Amniotic stem cell (primary cell): ENCODE measurements at regions not wholly inside any gene's neighbourhood (a gene's known extent, or its start where the extent isn't known, plus 50 kb on each side); places are given as distances from the start of the nearest gene placed in this dataset.
A peak's percentile ranks its signal among the peaks of the same experiment; 100 is the strongest.

Experiments used
- DNase-seq: peaks from one replicate; lab custom pipeline; 2025; lab: John Stamatoyannopoulos, UW

DNA sequence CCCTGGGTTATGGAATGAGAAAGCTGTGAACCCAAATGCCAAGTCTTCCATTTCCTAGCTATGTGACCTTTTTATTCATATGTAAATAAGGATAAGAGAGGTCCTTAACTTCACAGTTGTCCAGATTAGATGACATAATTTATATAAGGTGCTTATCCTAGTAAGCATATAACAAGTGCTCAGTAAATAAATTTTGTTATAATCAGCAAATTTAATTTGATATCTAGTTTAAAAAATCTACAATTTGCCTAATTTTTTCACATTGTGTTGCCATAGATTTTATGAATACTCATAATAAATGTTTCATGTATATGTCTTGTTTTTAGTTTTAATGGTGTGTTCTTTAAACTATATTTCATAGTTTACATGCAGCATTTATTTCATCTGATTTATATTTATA is 130.4 kb upstream of the SPRY1 start:
- no peak for DNase-seq

DNA sequence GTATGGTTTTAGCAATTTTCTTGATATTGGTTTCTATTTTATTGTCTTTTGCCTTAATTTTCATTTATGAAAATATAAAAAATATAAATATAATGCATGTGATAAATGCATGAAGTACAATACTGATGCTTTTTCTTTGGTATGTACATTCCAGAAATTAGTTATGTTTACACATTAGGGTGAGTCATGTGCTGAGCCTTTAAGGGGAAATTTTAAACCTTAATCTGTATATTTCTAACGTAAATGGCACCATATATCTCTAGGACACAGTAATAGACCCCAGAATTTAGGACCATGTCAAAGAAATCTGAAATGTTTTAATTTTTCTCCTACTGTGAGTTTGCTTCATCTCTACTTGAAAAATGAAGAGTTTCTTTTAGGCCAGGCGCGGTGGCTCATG is 117.8 kb upstream of the SPRY1 start:
- no peak for DNase-seq

DNA sequence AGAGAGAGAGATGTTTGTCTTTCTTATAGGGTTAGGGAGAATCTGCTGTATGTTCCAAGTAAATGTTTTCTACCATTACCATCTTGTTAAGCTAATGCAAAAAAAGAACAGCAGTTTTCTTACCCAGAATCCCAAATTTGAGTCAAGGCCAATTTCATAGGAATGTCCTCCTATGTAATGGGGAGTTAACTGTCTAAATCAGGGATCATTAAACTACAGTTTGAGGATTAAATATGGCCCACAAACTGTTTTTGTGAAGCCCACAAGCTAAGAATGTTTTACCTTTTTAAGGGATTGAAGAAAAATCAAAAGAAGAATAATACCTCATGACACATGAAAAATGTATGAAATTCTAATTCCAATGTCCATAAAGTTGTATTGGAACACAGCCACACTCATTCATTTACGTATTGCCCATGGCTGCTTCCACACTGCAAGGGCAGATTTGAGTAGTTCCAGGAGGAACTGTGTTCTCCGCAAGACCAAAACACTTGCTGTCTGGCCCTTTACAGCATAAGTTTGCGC is 113.2 kb upstream of the SPRY1 start:
- no peak for DNase-seq

DNA sequence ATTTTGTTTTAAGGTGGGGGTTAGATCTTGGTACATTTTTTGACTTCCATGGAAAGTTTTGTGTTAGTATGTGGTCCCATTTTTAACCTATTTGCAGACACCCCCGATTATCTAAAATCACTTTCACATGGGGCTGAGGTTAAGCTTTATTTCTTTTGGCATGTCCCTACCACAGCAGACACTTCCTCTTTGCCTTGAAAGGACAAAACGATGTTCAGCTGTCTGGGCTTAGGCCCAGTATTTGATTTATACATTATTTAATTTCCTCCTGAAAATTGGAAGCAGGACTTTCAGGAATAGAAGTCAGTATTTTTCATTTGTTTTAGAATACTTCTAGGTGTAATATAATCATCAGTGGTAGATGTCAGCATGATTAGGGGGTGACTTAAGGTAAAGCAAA is 112.4 kb upstream of the SPRY1 start:
- no peak for DNase-seq

DNA sequence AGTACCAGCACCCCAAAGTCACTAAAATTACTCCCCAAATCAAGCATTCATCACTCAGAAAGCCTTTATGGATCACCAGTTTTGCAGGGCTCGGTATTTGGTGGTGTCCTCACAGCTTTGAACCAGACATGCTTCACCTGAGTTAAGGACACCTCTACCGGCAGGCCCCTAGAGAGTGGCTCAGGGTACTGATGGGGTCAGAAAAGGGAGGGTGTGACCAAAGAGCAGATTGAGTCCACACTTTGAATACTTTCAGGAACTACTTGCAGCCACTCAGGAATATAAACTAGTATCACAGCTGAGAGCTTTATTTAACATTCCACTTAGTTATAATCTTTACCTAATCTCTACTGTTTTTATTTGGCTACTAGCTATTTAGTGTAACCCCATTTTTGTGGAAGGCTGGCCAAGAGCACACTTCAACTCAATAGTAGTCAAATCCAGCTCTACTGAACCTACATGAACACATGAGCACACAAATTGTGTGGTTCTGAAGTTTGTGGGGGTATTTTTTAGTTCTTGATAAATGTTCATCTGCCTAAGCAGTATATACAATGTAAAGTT is 109.6 kb upstream of the SPRY1 start:
- no peak for DNase-seq

DNA sequence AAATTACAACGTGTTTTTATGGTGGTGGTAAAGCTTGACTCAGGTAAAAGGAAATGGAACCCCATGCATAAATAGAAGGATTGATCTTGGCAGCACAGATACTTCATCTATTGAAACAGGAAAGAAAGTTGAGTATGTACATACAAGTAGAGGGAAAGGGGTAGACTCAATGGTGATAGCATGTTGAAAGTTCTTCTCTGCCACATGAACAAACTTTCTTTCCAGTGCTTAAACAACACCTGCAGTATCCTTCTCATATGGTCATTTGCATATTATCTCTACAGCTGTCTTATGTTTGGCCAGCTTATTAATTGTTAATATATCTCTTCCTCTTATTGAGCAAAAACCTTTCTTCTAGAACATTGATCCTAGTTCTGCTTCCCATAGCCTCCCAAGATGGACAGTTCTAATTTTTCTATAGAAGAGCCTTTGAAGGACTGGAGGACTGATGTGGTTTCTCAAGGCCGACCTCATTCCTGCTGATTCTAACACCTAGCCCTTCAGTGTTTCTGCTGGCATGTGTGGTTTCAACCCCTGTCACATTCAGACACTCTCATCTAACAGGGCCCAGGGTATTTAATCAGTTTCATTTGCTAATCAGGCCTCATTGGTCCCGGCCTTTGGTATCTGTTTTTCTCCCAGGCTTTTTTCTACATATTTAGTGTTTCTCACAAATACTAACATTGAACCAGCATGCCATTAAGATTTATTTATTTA is 108.1 kb upstream of the SPRY1 start:
- no peak for DNase-seq

DNA sequence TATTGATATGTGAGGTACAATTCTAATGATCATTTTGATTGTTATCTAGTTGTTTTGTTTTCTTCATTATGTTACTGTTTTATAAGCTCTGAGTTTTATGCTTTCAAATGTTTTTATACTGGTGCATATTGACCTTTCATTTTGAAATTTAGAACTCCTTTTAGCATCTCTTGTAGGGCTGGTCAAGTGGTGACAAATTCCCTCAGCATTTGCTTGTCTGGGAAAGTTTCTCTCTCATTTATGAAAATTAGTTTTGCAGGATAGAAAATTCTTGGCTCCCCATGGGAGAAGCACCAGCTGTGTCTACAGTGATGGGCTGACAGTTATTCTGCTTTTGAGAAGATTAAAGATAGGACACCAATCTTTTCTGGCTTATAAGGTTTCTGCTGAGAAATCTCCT is 105.3 kb upstream of the SPRY1 start:
- no peak for DNase-seq

DNA sequence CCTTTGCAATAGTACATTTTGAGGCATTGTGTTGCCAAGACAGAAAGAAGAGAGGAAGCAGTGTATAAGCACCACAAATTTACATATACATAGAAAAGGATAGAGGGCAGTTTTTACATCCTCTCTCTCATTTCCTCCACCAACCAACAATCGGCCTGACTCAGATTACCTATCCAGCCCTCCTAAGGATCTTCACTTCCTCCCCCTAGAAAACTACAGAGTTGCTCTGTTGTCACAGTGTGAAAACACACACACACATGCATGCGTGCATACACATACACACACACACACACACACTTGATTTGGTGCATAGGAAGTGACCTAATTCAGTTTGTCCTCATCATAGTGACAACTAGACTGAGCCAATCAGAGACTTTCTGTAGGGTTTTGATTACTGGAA is 98.8 kb upstream of the SPRY1 start:
- no peak for DNase-seq

DNA sequence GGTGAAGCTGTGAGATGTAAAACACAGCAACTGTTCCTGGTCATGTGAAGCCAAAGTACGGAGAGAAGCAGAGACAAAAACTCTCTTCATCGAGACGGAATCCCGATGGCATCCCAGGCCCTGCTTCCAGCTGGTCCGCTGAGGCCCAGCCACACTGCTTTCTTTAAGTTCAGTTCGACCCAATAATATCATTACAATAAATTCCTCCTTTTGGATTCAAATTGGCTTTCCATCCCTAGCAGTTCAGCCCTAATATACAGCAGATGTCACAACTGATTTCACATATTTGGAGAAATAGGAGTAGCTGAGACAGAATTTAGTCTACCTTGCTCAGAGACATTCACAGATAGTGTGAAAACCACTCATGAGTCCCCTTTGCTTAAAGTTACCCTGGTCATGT is 98.3 kb upstream of the SPRY1 start:
- DNase-seq: no peak

DNA sequence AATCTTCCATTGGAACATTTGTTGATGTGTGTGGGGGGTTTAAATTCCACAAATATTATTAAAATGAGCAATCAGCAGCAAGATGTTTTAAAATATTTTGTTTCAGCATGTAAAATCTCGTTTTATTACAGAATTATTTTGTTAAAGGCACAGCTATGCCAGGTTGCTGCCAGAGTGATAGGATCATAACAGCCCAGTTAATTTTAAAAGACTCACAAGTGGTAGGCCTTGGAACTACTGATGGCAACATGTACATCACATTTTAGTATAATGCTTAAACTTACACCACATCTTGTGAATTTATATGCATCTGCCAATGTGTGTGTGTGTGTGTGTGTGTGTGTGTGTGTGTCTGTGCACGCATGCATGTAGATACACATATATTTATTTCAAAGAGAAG is 97.8 kb upstream of the SPRY1 start:
- no peak for DNase-seq

DNA sequence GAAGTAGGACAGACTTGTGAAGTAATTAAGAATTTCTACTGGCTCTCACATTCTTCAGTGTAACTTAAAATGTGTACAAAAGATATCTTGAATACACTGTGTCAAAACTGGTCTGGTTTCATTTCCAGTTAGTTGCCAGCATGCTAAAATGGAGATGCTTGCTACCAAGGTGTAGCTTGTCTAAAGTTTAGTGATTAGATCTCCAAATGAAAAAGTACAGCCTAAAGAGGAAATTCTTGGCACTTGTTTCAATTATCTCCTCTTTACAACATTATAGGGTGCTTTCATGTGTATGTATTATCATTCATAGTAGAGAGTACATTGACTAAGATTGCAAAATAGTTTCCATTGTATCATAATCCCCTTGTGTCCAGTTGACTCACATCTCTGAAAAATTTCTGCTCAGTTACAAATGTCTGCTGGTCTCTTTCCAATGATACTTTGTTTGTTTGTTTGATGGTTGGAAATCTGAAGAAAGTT is 97.3 kb upstream of the SPRY1 start:
- DNase-seq: peak; percentile 58

DNA sequence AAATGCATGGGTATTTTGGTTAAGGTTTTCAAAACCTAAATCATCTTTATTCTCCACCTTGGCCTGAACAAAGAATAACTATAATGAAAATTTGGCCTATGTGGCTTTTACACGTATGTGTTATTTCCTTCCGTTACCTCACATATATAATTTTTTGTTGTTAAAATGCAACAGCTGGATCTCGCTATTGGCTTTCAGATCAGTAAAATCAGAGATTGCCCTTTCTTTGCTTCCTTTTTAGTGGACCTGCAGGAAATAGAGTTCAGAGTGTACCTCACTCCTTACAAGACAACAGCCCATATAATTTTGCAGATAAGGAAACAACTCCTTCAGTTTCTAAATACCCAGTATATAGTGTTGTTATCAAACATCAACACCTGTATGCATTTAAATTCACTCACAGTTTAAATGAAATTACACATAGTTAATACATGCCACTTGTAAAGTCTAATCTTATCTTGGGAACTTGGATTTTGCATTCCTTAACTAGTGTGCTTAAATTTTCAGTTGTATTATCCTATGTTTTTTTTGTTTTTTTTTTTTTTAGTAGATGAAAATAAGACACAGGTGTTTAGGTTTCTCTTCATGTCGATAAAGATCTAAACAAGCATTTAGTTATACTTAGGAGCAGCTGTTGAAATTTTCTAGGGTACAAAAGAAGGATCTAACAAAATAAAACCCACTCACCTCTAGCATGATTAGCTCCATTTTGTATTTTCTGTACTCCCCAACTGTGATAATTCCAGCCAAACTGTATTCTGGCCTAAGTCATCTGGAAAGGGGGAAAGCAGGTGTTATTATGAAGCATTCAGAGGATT is 96.2 kb upstream of the SPRY1 start:
- no peak for DNase-seq

DNA sequence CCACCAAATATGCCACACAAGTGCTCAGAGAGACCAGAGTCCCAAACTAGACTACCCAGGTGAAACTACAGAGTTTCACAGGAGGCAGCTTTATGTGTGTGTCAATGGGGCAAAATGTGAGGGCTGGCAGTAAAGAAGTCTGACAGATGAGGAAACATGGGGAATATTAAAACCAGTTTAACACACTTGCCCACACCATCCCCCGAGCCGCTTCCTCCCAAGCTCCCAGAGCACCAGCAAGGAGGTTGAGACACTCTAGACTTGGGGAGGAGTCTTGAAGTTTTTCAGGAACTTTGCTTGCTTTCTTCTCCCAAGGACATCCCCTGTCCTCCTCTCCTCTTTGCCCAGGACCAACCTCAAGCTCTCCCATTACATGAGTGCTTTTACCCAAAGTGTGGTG is 94.7 kb upstream of the SPRY1 start:
- no peak for DNase-seq

DNA sequence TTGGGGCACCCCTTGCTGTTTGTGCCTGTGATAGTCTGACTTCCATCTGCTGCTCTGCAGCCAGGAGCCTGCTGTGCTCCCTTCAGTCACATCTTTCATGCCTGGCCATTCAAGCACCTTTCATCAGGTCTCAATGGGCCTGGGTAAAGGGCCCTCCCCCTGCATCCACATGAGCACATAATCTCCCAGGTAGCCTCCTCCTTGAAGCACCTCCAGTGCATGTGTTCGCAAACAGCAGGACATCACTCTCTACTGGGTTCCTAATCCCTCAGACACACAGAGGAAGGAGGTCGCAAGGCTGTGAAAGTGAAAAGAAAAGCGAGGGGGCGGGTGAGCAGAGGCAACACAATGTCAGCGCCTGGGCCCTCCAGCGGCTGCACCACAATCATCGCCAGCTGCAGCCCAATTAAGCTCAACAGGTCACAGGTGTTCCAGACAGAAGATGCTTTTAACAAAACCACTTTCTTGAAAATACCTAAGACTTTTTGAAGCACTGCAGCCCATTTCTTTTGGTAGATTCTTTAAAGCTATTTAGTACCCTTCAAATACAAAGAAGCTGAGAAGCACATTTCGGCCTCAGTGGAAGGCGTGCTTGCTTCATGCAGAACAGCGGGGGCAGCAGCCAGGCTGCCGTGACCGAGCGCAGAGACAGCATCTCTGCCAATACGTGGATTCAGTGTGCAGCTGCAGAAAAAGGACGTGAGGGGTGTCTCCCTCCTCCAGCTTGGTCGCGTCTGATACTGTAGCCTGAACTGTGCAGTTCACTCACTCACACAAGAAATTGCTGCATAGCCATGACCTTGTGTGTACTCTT is 92.2 kb upstream of the SPRY1 start:
- DNase-seq: no peak

DNA sequence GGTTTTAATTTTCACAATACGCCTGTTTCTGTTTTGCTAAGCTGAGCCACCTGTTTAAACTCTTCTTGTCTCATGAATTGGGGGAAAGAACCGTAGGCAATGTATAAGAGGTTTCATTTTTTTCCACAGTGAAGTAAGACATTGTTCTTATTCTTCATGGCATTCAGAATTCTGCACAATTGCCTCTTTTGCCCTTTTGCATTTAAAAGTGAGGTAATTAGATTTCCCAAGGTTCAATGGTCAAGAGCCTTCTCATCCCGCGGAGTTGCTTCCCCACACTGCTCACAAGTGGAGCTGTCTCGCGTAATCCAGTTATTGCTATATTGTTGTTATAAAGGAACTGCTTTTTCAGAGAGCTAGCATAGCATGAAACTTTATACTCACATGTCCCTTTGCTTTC is 90.9 kb upstream of the SPRY1 start:
- no peak for DNase-seq

DNA sequence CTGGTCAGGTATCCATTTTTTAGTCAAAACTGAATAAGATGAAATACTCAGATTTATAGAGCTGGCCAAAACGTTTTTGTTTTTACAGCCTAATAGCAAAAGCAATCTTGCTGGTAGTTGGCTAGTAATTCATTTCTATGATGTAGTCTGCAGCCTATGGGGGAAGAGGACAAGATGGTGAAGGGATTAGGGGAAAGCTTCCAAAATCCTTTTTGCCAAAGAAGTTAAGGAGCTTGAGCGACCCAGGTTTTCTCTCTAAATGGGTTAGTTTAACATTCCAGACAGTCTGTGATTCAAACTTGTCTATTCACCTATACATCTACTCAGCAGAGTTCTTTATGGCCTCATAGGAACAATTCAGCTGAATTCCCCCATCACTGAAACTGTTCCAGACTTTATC is 89.8 kb upstream of the SPRY1 start:
- no peak for DNase-seq

DNA sequence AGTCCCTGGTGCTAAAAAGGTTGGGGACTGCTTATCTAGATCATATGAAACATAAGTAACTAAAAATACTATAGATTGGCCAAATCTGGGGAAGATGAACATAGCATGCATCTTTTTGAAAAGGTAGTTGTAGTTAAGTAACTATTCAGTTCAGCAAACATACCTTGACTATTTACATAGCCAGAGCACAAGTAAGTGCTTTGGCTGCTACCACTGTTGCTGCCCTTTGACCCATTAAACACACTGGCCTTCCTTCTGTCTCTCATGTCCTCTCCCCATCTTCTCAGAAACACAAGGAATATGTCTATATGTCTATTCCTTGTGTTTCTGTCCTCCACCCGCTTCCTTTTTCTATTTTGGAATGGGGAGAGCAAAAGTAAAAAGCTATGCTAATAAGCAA is 87.9 kb upstream of the SPRY1 start:
- DNase-seq: no peak

DNA sequence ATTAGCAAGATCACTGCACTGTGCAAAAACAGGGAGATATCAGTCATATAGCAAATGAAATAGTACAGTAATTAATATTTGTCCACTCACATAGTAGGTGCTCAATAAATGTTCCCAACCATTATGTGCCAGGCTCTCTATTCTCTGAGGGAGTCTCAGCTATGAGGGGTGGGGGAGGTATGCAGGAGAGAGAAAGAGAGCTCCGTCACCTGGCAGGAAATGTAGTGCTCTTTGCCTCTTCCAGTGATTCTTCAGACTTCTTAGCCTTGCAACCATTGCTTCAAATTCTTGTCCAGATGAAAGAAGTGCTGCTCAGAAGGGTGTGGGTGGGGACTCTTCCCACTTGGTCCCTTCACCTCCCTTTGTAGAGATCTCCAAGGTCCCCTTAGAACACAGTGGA is 84.5 kb upstream of the SPRY1 start:
- DNase-seq: no peak

DNA sequence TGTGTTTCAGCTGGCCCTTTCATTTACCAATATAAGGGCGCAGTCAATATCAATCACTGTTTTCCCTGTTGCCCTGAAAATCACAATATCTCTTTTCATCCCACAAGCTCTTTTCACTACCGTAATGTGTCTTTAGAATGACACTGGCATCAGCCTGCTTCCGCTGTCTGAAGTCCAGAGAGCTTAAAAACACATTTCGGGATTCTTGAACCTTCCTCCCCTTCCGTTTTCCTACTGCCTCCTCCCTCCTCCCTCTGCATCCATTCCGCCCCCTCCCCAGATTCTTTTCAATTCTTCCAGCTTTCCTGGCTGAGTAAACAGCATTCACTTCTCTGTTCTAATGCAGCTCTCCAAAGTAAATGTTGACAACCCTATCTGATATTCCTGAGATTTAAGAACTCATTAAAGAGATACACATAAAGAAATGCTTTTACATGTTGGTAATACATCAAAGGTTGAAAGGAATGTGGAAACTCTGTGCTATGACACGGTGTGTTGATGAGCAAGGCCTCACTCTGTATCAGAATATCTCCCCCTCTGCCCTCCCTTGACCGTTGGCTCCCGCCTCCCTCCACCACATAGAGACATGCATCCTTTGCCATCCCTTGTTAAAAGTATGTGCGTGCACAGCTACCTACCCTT is 83.5 kb upstream of the SPRY1 start:
- DNase-seq: no peak

DNA sequence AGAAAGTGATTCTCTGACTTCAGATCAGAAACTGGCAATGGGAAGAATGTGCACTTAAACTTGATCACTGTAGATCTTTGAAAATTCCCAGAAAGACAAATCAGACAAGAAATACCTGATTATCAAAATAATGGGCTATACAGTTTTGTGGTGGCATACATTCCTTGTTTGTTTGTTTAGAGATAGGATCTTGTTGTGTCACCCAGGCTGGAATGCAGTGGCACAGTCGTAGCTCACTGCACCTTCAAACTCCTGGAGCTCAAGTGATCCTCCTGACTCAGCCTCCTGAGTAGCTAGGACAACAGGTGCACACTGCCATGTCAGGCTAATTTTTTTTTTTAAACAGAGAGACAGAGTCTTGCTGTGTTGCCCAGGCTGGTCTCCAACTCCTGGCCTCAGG is 81.0 kb upstream of the SPRY1 start:
- no peak for DNase-seq

DNA sequence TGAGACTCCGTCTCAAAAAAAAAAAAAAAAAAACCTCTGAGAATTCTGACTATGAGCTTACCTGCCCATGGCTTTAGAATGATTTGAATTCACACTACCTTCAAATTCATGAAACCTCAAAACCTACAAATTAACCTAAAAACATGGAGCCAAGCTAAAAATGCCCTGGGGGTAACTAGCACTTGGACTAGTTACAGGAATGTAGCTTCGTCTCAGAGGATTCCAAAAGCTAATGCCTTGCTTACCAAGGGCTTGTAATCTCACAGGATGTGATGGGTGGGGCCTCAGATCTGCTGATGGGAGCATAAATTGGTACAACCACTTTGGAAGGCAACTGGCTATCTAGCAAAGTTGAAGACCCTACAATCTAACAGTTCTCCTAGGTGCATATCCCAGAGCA is 79.4 kb upstream of the SPRY1 start:
- DNase-seq: no peak

DNA sequence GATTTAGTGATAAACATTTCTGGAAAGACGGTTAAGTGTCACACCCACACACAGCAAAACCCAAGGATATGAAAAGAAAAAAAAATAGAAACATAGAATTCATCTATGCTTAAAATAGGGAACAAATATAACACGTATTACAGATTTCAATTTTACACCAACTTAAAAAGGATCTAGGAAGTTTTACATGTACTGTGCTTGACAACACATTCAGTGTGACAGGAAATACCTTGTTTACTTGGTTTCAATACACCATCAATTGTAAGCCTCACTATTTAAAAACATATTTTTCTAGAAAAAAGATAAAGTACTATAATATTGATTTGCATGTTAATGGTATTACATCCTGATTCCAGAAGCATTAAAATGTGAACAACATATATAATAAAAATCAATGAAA is 77.0 kb upstream of the SPRY1 start:
- no peak for DNase-seq
